Stomach (tissue), 8 donors: ENCODE measurements at regions not wholly inside any gene's neighbourhood (a gene's known extent, or its start where the extent isn't known, plus 50 kb on each side); places are given as distances from the start of the nearest gene placed in this dataset.

ENCODE experiments used
- DNase-seq, 2 donors: peaks; one replicate each; pipeline versions ENCODE4 v3.0.0 to v3.0.0-alpha.2; 2013 to 2019
- H3K27ac ChIP-seq, 5 donors: fragments of 200-600 bp in 4 of 5; sonication (generic) in 4 of 5; one replicate each; pipeline ENCODE4 v1.5.1; 2013 to 2019; ENCODE audit warnings: mild to moderate bottlenecking in 1 of 5, moderate library complexity in 1 of 5
- H3K27me3 ChIP-seq, 3 donors: fragments of 200-600 bp; sonication (generic); one replicate each; pipeline ENCODE4 v1.5.1; 2017 to 2019; ENCODE audit warnings: mixed run types in 1 of 3
- H3K36me3 ChIP-seq, 4 donors: fragments of 200-600 bp; sonication (generic); 1 replicate in 3 of 4; 2 replicates in 1 of 4; pipeline ENCODE4 v1.5.1; 2016 to 2019
- H3K4me1 ChIP-seq, 4 donors: fragments of 200-600 bp; sonication (generic); one replicate each; pipeline ENCODE4 v1.5.1; 2016 to 2019
- H3K4me3 ChIP-seq, 4 donors: fragments of 200-600 bp; sonication (generic) in 3 of 4; one replicate each; pipeline ENCODE4 v1.5.1; 2016 to 2019; ENCODE audit warnings: mild to moderate bottlenecking in 1 of 4
- H3K9me3 ChIP-seq, 4 donors: fragments of 200-600 bp; sonication (generic); one replicate each; pipeline ENCODE4 v1.5.1; 2016 to 2019
- CTCF ChIP-seq, 7 experiments: fragments of 450-650 bp in 4 of 7; fragments of 200-600 bp in 3 of 7; sonication (generic) in 3 of 7; IDR thresholded peaks; one replicate each; pipeline ENCODE4 v1.5.1; 2016 to 2019; ENCODE audit warnings: antibody characterized with exemption in 7 of 7, control low read depth in 2 of 7, mild to moderate bottlenecking in 1 of 7
- EP300 ChIP-seq: sonication (generic); formaldehyde crosslinking; IDR thresholded peaks from one replicate; pipeline ENCODE4 v1.6.1; 2017; ENCODE audit warnings: antibody characterized with exemption
- POLR2A ChIP-seq, 4 donors: fragments of 450-650 bp; IDR thresholded peaks; one replicate each; pipeline ENCODE4 v1.6.1; 2016; ENCODE audit warnings: antibody characterized with exemption in 4 of 4, control low read depth in 2 of 4, mild to moderate bottlenecking in 1 of 4, moderate library complexity in 1 of 4
- POLR2AphosphoS5 ChIP-seq, 3 donors: sonication (generic); formaldehyde crosslinking; IDR thresholded peaks; one replicate each; pipeline ENCODE4 v1.6.1; 2016; ENCODE audit warnings: antibody characterized with exemption in 3 of 3
- WGBS, 5 donors: extraction: QIAGEN DNeasy Blood & Tissue Kit in 3 of 5; methylation state at CpG; one replicate each; pipeline versions ENCODE4 v1.1.5 to v1.1.7; 2013 to 2018; 5-methylcytosine and 5-hydroxymethylcytosine counted together
- intact Hi-C: fragments of 100-400 bp; cut with DNase I; formaldehyde crosslinking; loops from one replicate; pipeline ENCODE4 v1.15.1; 2023; ENCODE audit warnings: low total_unique reads
- donor health status: healthy with polysubstance abuse.
- donor health status: Bipolar disorder and iron deficiency.
- donor health status: healthy.

GRCh38 chr3:111465081-111465670, 76.8 kb upstream of the CD96 start:
- H3K4me3 ChIP-seq, result no peak overlapping the region
- WGBS, 5 donors, result 58 to 77% (median 60%) methylated on average over 2 of the region's 2 CpGs
- no peaks in the 10 kb centered on the region for H3K4me1 ChIP-seq
- H3K36me3 ChIP-seq, result no peaks in the 10 kb centered on the region
- TF ChIP-seq EP300 (no peak), POLR2AphosphoS5 (IDR thresholded peaks at IDR 0.05) (no peak), CTCF (IDR thresholded peaks at IDR 0.05) (no peak), POLR2A (IDR thresholded peaks at IDR 0.05) (no peak)
- H3K9me3 ChIP-seq, result no peaks in the 10 kb centered on the region
- DNase-seq, result no peak
- H3K27me3 ChIP-seq, result no peaks in the 10 kb centered on the region
- intact Hi-C loops, result no loop called here
- no peak overlapping the region for H3K27ac ChIP-seq

GRCh38 chr3:111470032-111470431, 72.0 kb upstream of the CD96 start:
- intact Hi-C loops, result no loop called here
- Histone ChIP-seq H3K4me3 (no peak overlapping the region), H3K9me3 (no peaks in the 10 kb centered on the region), H3K27me3 (no peaks in the 10 kb centered on the region), H3K4me1 (no peaks in the 10 kb centered on the region), H3K36me3 (no peaks in the 10 kb centered on the region), H3K27ac (no peak overlapping the region)
- TF ChIP-seq POLR2A (IDR thresholded peaks at IDR 0.05) (no peak), CTCF (IDR thresholded peaks at IDR 0.05) (no peak), POLR2AphosphoS5 (IDR thresholded peaks at IDR 0.05) (no peak)
- DNase-seq, result no peak
- 73 to 91% (median 85%) methylated on average over 2 of the region's 2 CpGs for WGBS, 5 donors

- TF ChIP-seq POLR2A (IDR thresholded peaks at IDR 0.05), result no peak
- no peak for TF ChIP-seq POLR2AphosphoS5 (IDR thresholded peaks at IDR 0.05)
- TF ChIP-seq CTCF (IDR thresholded peaks at IDR 0.05), result no peak
- TF ChIP-seq EP300, result no peak
- intact Hi-C loops, result no loop called here
- 64 to 97% (median 85%) methylated on average over 2 of the region's 2 CpGs for WGBS, 5 donors
Observed at GRCh38 chr3:111471831-111472230, 70.2 kb upstream of the CD96 start.

GRCh38 chr3:111472556-111472955, 69.4 kb upstream of the CD96 start:
- no peak overlapping the region for H3K4me3 ChIP-seq
- no peak overlapping the region for H3K27ac ChIP-seq
- WGBS, 5 donors, result 56 to 76% (median 62%) methylated on average over 4 of the region's 4 CpGs
- H3K4me1 ChIP-seq, result no peaks in the 10 kb centered on the region
- DNase-seq, result no peak
- no peak for TF ChIP-seq POLR2AphosphoS5 (IDR thresholded peaks at IDR 0.05)
- TF ChIP-seq POLR2A (IDR thresholded peaks at IDR 0.05), result no peak
- TF ChIP-seq CTCF (IDR thresholded peaks at IDR 0.05), result no peak
- no peak for TF ChIP-seq EP300
- no peaks in the 10 kb centered on the region for H3K36me3 ChIP-seq
- no peaks in the 10 kb centered on the region for H3K9me3 ChIP-seq
- H3K27me3 ChIP-seq, result no peaks in the 10 kb centered on the region
- intact Hi-C loops, result no loop called here

More at GRCh38 chr3:111471831-111472230, 70.2 kb upstream of the CD96 start:
- H3K9me3 ChIP-seq, result no peaks in the 10 kb centered on the region
- no peak overlapping the region for H3K4me3 ChIP-seq
- no peaks in the 10 kb centered on the region for H3K36me3 ChIP-seq
- no peak for DNase-seq
- H3K27ac ChIP-seq, result no peak overlapping the region
- H3K27me3 ChIP-seq, result no peaks in the 10 kb centered on the region
- H3K4me1 ChIP-seq, result no peaks in the 10 kb centered on the region
